ENCODE measurements at regions not wholly inside any gene's neighbourhood (a gene's known extent, or its start where the extent isn't known, plus 50 kb on each side); places are given as distances from the start of the nearest gene placed in this dataset.
A peak's percentile ranks its signal among the peaks of the same experiment; 100 is the strongest.

GRCh38 chr11:16611401-16611921, 127.0 kb upstream of the C11orf58 start:
- Histone ChIP-seq H2BK5ac (ENCODE audit: insufficient read length, low read length) (no peak overlapping the region), H4K91ac (ENCODE audit: insufficient read length, low read depth, low read length) (no peak overlapping the region), H2AK5ac (ENCODE audit: insufficient read length, low read length) (no peak overlapping the region), H3K27ac (ENCODE audit: insufficient read length, low read depth, low read length) (no peak overlapping the region), H3K27me3 (ENCODE audit: insufficient read depth, low read length) (peaks cover 77% of the 10 kb centered on the region), H3K23me2 (ENCODE audit: insufficient read length, low read depth, low read length, poor library complexity, severe bottlenecking) (peaks cover 30% of the 10 kb centered on the region), H3K4me1 (ENCODE audit: insufficient read depth, low read length) (no peaks in the 10 kb centered on the region), H3K4me2 (ENCODE audit: insufficient read depth, insufficient read length, low read length) (peak overlapping the region; percentile 10), H3K9ac (ENCODE audit: extremely low read depth, insufficient read length, low read length) (no peak overlapping the region), H4K8ac (replicated peaks; ENCODE audit: insufficient read length, low read depth, low read length) (no peak overlapping the region), H2BK15ac (ENCODE audit: low read depth, low read length) (no peak overlapping the region), H3K9me3 (ENCODE audit: control insufficient read depth, low read depth, low read length) (no peaks in the 10 kb centered on the region), H3T11ph (ENCODE audit: low read length) (no peak overlapping the region), H3K23ac (ENCODE audit: insufficient read length, low read depth, low read length) (no peak overlapping the region), H4K20me1 (ENCODE audit: control insufficient read depth, insufficient read depth, insufficient read length) (peaks cover 3% of the 10 kb centered on the region), H4K5ac (ENCODE audit: insufficient read length, low read depth, low read length) (no peak overlapping the region), H2BK20ac (ENCODE audit: low read depth, low read length, poor library complexity, severe bottlenecking) (no peak overlapping the region), H3K14ac (ENCODE audit: insufficient read depth, low read length) (no peak overlapping the region), H3K18ac (ENCODE audit: insufficient read length, low read depth, low read length) (no peak overlapping the region), H3K56ac (ENCODE audit: insufficient read length, low read depth, low read length) (no peak overlapping the region), H2AFZ (ENCODE audit: low read length) (no peak overlapping the region), H2BK120ac (ENCODE audit: low read depth, low read length, poor library complexity, severe bottlenecking) (no peak overlapping the region), H3K4ac (ENCODE audit: low read depth, low read length) (no peak overlapping the region), H3K79me2 (ENCODE audit: insufficient read depth, low read length) (no peaks in the 10 kb centered on the region), H2BK12ac (ENCODE audit: insufficient read length, low read depth, low read length) (no peak overlapping the region), H3K79me1 (ENCODE audit: insufficient read depth, low read depth, low read length, poor library complexity, severe bottlenecking) (no peaks in the 10 kb centered on the region)
- Mint-ChIP-seq H3K9me3 (no peaks in the 10 kb centered on the region; a peak in 1 of 5 replicates), H3K27ac (no peak overlapping the region), H3K4me3 (no peak overlapping the region), H3K4me1 (peaks cover 24 to 40% of the 10 kb centered on the region in 2 experiments), H3K36me3 (ENCODE audit: insufficient read depth in 1 of 3, low read depth in 3 of 3) (no peaks in the 10 kb centered on the region), H3K27me3 (ENCODE audit: low read depth) (peaks cover 14% of the 10 kb centered on the region)
- no peak for DNase-seq
- no CpG with 5 or more reads among the region's 14 CpGs for WGBS (ENCODE audit: extremely low coverage, insufficient read length, low lambda C conversion rate)
- TF ChIP-seq CTCF (conservative IDR thresholded peaks at IDR 0.05), result no peak

All from H9 (cell line).